ENCODE measurements at regions not wholly inside any gene's neighbourhood (a gene's known extent, or its start where the extent isn't known, plus 50 kb on each side); places are given as distances from the start of the nearest gene placed in this dataset.
"Not testable (repeated sequence)": the region's sequence is repeated elsewhere in the genome, so short reads cannot be mapped to it uniquely, and the experiment has no call there.

GRCh38 chr3:18538463-18539230, 113.5 kb upstream of the SATB1 start:
- DNase-seq (ENCODE audit: low read depth) = no peak

DNA sequence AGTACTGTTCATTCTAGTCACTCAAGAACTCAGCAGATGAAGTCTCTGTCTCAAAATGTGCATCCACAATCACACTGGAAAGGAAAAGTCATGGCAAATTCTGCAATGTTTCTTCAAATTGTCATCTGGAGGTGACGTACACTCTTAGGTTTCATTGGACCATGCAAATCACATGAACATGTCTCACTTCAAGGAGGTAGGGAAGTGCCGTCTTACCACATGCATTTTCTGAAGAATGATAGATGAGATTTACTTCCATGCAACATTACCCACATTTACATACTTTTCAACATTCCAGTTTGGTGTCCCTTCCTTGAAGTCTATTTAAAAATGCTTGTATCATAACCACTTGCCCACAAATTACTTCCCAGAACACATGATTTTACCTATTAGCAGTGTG, 107.9 kb upstream of the SATB1 start:
- DNase-seq (ENCODE audit: low read depth) = no peak

GRCh38 chr3:18531662-18532061, 106.5 kb upstream of the SATB1 start:
- DNase-seq (ENCODE audit: low read depth) = no peak

DNA sequence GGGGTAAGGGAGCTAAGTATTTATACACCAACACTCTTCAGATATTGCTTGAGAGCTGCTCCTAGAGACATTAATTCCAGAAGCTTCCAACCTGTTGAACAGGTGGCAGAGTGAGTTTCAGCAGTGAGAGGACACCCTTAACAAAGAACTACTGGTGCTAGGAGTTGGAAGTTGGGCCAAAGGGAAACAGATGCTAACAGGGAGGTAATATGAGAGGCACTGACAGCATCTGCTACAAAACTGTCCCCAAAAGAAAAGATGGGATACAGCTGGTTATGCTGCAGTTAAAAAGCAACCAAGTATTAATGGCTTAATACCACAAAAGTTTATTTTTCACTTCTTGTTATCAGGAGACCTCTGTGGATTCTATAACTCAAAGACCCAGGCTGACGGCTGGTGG, 104.5 kb upstream of the SATB1 start:
- DNase-seq (ENCODE audit: low read depth) = no peak

DNA sequence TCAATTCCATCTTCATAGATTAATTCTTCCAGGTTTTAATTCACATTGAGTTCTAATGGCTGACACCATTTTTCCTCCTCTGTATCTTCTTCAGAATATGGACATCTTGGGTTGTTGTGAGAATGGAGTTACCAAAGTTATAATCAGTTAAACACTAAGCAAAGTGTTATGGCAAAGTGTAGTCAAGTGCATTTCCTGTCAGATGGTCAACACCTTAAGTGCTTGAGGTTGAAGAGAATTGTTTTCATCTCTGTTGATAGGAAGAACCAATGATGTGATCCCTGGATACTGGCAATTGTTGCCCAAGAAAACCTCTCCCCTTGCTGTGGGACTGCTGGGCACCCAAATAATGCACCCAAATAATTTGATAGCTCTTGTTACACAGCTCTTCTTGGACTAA, 102.6 kb upstream of the SATB1 start:
- DNase-seq (ENCODE audit: low read depth) = no peak

GRCh38 chr3:18526667-18527066, 101.5 kb upstream of the SATB1 start:
- no peak for DNase-seq (ENCODE audit: low read depth)

GRCh38 chr3:18516170-18516569, 91.0 kb upstream of the SATB1 start:
- not testable (repeated sequence) for DNase-seq (ENCODE audit: low read depth)

GRCh38 chr3:18513091-18513490, 88.0 kb upstream of the SATB1 start:
- no peak for DNase-seq (ENCODE audit: low read depth)

DNA sequence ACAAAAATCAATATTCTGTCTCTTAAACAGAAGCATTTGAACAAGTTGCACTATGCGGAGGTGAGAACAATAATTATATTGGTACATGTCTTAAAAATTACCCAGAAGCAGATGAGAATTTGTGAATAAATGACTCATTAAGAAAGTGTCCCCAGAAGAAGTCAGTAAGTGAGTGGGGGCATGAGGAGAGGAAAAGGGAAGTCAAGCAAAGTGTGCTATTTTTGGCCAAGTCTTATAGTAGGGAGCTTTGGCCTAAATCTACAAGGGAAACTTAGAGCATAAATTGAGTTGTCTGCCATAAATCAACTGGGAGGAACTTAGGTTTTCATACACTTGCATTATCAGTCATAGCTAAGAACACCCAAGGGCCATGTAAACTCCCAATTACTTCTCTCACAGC, 86.9 kb upstream of the SATB1 start:
- no peak for DNase-seq (ENCODE audit: low read depth)

GRCh38 chr3:18510947-18511346, 85.8 kb upstream of the SATB1 start:
- no peak for DNase-seq (ENCODE audit: low read depth)

DNA sequence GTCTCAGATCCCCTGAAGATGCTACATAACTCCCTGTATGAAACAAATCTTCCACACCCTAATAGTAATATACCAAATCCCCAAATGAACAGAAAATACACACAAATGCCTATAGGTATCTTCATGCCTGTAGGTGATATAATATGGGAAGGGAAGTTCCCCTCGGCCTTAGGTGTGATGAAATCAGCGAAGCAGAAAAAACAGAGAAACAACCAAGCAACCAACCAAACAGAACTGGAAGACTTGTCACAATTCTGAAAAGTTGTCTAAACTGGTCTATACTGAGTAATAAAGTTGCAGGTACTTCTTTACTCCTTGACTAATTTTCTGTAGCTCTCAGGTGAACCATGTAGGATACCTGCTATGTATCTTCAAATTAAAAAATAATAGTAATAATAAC, 82.2 kb upstream of the SATB1 start:
- no peak for DNase-seq (ENCODE audit: low read depth)

- DNase-seq (ENCODE audit: low read depth) = no peak
Observed at GRCh38 chr3:18505056-18505455, 79.9 kb upstream of the SATB1 start.

DNA sequence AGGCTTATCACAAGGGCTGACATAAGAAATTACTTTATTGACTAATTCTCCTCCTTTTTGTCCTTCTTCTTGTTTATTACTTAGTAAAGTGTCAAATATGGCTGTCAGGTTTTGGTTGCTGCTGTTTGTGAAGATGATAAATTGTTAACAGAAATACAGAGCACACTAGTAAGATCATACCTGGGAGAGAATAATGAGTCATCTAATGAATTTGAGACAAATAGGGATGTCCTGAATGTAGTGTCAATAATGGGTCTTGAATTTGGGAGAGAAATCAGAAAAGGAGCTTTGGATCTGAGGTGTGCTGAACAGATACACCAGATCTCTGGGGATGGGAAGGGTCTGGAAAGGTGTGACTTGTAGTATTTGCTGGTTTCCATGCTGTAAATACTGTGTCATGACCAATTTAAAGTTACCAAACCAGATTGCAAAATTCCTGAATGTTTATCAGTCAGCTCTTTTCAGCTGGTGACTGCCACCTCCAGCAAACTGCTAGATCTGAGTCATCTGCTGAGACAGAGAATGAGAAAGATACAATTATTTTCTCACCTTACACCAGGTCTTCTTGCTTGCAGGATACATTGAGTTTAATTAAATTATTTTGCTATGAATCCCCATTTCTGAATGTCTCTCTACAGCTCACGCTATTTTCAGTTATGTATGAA, 76.7 kb upstream of the SATB1 start:
- no peak for DNase-seq (ENCODE audit: low read depth)

DNA sequence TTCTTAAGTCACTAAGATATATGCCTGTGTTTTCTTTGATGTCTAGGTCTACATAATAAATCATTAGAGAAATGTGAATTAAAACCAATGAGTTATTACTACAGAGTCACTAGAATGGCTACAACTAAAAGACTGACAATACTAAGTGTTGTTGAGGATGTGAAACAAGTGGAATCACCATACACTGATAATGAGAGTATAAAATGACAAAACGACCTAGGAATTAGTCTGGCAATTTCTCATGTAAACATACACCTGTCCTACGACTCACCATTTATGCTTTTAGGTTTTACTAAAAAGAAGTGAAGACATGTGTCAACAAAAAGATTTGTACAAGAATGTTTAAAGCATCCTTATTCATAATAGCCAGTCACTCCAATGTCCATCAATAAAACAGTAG, 75.2 kb upstream of the SATB1 start:
- no peak for DNase-seq (ENCODE audit: low read depth)

- no peak for DNase-seq (ENCODE audit: low read depth)
Observed at GRCh38 chr3:18499301-18499700, 74.2 kb upstream of the SATB1 start.

DNA sequence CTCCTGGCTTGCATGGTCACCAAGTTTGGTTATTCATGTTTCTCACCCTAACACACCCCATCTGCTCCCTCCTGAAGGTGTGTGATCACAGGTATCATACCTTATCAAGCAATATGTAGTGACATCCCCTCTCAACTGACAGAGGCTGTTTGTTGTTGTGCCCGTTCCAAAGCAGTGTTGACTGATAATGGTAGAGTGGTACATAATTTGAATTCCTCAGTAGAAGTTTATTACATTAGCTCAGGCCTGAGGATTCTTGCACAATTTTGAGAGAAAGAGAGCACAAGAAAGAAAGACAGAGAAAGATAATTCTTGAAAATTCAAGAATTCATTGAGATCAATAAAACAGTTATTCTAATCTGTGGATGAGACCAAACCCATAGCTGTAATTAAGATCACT, 69.1 kb upstream of the SATB1 start:
- no peak for DNase-seq (ENCODE audit: low read depth)

GRCh38 chr3:18489939-18490338, 64.8 kb upstream of the SATB1 start:
- no peak for DNase-seq (ENCODE audit: low read depth)

DNA sequence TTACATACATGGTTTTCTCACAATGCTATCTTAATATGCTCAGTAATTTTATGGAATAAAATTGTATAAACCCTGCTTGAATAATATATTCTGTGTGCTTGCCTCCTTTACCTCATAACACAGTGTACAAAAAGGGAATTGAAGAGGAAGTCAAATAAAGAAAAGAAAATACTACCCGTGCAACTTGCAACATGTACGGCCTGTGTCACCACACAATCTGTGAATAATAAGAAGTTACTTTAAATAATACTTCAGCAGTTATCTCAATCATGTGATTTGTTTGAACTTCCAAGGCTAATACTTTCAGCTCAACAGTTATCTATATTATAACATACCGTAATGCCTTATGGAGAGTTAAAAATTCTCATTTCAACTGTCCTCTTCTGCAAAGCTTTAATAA, 58.1 kb upstream of the SATB1 start:
- DNase-seq (ENCODE audit: low read depth) = no peak

DNA sequence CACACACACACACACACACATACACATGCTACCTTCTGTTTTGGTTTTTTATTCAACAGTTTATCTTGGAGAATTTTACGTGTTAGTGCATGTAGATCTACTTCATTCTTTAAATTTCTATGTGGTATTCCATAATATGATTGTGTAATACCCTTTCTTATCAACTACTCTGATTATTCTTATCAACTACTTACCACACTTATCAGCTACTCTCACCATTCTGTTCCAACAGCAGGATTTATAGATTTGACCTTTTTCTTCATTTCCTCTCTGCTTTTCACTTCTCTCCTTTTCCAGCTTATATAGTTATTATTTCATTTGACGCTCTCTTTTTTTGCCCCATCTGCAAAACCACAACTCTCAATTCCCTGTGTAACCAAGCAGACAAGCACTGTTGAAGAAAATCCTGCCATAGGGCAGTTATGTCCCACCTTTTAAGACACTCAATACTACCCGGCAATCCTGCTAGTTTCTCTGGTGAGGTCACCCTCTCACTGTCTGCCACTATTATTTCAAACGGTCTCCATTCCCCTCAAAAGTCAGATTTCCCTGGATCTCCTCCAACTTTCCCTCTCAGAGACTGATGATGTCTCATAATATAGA, 56.9 kb upstream of the SATB1 start:
- DNase-seq (ENCODE audit: low read depth) = peak; percentile 7

DNA sequence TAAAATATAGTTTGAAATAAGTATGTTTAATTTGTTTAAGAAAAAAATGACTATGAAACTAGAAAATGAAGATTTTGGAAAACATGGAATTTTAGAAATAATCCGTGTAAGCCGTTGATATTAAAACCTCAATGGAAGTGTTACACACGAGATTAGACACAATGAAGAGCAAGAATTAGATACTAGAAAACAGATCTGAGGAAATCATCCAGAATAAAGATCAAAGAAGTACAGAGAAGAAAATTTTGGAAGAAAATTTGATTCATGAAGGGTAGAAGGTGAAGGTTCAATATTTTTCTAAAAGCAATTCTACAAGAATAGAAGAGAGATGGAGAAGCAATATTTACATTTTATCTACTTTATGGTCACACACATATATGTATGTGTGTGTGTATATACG, 52.5 kb upstream of the SATB1 start:
- DNase-seq (ENCODE audit: low read depth) = no peak

Data from amniotic epithelial cell (primary cell).